HG02938 (cell line): ENCODE measurements at regions not wholly inside any gene's neighbourhood (a gene's known extent, or its start where the extent isn't known, plus 50 kb on each side); places are given as distances from the start of the nearest gene placed in this dataset.

Source experiments
- ATAC-seq: cut with Tn5 transposase; IDR thresholded peaks from one replicate; pipeline ENCODE4 v1.9.1; 2021; ENCODE audit warnings: mild to moderate bottlenecking, moderate library complexity; ENCODE audit not compliant: unreplicated experiment

- ATAC-seq, result no peak
These were observed 1631.5 kb upstream of the LRRTM3 start for GRCh38 chr10:65294329-65294728.

- ATAC-seq, result no peak
These were observed 1624.7 kb upstream of the LRRTM3 start for GRCh38 chr10:65301181-65301580.

- ATAC-seq, result no peak
These were observed 1619.6 kb upstream of the LRRTM3 start for GRCh38 chr10:65306201-65306600.

- ATAC-seq, result no peak
These were observed 1613.0 kb upstream of the LRRTM3 start for GRCh38 chr10:65312876-65313275.

GRCh38 chr10:65313406-65313805, 1612.4 kb upstream of the LRRTM3 start:
- no peak for ATAC-seq

GRCh38 chr10:65314253-65314652, 1611.6 kb upstream of the LRRTM3 start:
- ATAC-seq, result no peak

GRCh38 chr10:65319493-65319892, 1606.3 kb upstream of the LRRTM3 start:
- ATAC-seq, result no peak

- ATAC-seq, result no peak
These were observed 1605.4 kb upstream of the LRRTM3 start for GRCh38 chr10:65320236-65321026.

- ATAC-seq, result no peak
These were observed 1602.0 kb upstream of the LRRTM3 start for GRCh38 chr10:65323802-65324201.

GRCh38 chr10:65325913-65326312, 1599.9 kb upstream of the LRRTM3 start:
- no peak for ATAC-seq

GRCh38 chr10:65328486-65328885, 1597.3 kb upstream of the LRRTM3 start:
- ATAC-seq, result no peak

GRCh38 chr10:65335311-65335710, 1590.5 kb upstream of the LRRTM3 start:
- ATAC-seq, result no peak

- ATAC-seq, result no peak
These were observed 1585.5 kb upstream of the LRRTM3 start for GRCh38 chr10:65340340-65340739.

- no peak for ATAC-seq
These were observed 1584.4 kb upstream of the LRRTM3 start for GRCh38 chr10:65341323-65341925.

- no peak for ATAC-seq
These were observed 1583.6 kb upstream of the LRRTM3 start for GRCh38 chr10:65342245-65342644.

- ATAC-seq, result no peak
These were observed 1579.4 kb upstream of the LRRTM3 start for GRCh38 chr10:65346466-65346865.

GRCh38 chr10:65348637-65349036, 1577.2 kb upstream of the LRRTM3 start:
- ATAC-seq, result no peak

- ATAC-seq, result no peak
These were observed 1575.2 kb upstream of the LRRTM3 start for GRCh38 chr10:65350611-65351010.

- no peak for ATAC-seq
These were observed 1570.6 kb upstream of the LRRTM3 start for GRCh38 chr10:65355141-65355680.

- no peak for ATAC-seq
These were observed 1567.3 kb upstream of the LRRTM3 start for GRCh38 chr10:65358565-65358964.

- ATAC-seq, result no peak
These were observed 1565.3 kb upstream of the LRRTM3 start for GRCh38 chr10:65360497-65360896.

- ATAC-seq, result no peak
These were observed 1560.0 kb upstream of the LRRTM3 start for GRCh38 chr10:65365878-65366277.
